PFSK-1 (cell line): ENCODE measurements at regions not wholly inside any gene's neighbourhood (a gene's known extent, or its start where the extent isn't known, plus 50 kb on each side); places are given as distances from the start of the nearest gene placed in this dataset.

Source experiments
- FOXP2 ChIP-seq: optimal IDR thresholded peaks from 2 replicates; pipeline ENCODE3; 2011; ENCODE audit warnings: borderline replicate concordance, control low read depth, inconsistent platforms; ENCODE audit not compliant: insufficient read depth; ENCODE audit errors: extremely low read length, extremely low read depth
- POLR2AphosphoS5 ChIP-seq: IDR thresholded peaks from 2 replicates; pipeline ENCODE4 v1.6.1; 2012; ENCODE audit warnings: low read depth, mild to moderate bottlenecking, control low read depth, low read length, moderate library complexity
- REST ChIP-seq, 2 experiments: IDR thresholded peaks; 2 replicates each; pipeline versions ENCODE4 v1.6.1 to v1.8.0; 2011 to 2012; ENCODE audit warnings: low read depth in 2 of 2, low read length in 2 of 2, control low read depth in 1 of 2, inconsistent platforms in 1 of 2, mild to moderate bottlenecking in 1 of 2, moderate library complexity in 1 of 2; ENCODE audit not compliant: insufficient read depth in 1 of 2
- SIN3A ChIP-seq: IDR thresholded peaks from 2 replicates; pipeline ENCODE4 v1.6.1; 2012; ENCODE audit warnings: mild to moderate bottlenecking, low read length, moderate library complexity, borderline replicate concordance; ENCODE audit not compliant: insufficient read depth
- TAF1 ChIP-seq: IDR thresholded peaks from 2 replicates; pipeline ENCODE4 v1.6.1; 2012; ENCODE audit warnings: low read length, control low read depth, borderline replicate concordance; ENCODE audit not compliant: insufficient read depth

DNA sequence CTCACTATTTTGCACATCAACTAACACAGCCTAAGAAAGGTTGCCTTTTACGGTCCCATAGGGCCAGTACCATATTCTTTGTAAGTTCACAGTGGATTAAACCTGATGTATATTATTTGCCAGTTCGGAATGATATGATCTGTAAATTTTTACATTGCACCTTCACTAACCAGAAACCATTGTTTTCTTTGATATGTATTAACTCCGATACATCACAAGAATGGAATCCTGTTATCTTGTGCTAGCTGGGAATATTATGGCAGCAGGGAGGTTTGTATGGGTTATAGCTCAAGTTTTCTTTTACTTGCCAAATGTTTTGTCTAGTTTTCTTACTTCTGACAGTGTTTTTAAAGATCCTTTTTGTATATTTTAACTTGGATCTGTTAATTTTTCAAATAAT is 51.4 kb upstream of the S1PR1 start:
- no peak for TF ChIP-seq FOXP2
- TF ChIP-seq REST (IDR thresholded peaks at IDR 0.05; ENCODE audit: insufficient read depth in 1 of 2, low read depth in 2 of 2, low read length in 2 of 2): no peak
- TF ChIP-seq TAF1: no peak
- TF ChIP-seq SIN3A: no peak
- TF ChIP-seq POLR2AphosphoS5: no peak

GRCh38 chr1:101183388-101183699 is 53.5 kb upstream of the S1PR1 start:
- no peak for TF ChIP-seq SIN3A
- TF ChIP-seq FOXP2: no peak

DNA sequence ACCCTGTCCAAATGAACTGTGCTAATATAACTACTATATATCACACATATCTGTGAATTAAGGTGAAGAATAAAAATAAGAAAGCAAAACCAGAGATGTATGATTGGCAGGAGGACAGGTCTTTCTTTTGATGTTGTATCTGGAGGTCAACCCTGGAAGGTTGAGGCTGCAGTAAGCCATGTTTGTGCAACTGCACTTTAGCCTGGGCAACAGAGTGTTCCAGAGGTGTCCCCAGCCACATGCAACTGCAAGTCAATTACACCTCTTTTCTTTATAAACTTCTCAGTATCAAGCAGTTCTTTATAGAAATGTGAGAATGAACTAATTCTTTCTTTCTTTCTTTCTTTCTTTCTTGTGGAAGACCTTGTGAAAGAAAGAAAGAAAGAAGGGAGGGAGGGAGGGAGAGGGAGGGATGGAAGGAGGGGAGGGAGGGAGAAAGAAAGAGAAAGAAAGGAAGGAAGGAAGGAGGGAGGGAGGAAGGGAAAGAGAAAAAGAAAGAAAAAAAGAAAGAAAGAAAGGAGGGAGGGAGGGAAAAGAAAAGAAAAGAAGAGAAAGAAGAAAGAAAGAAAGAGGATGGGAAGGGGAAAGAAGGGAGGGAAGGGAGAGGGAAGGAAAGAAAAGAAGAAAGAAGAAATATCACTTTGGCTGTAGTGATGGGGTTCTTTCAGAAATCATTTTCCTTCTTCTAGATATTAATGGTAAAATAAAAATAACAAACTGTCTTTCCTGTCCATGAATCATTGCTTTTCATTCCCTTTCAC is 54.0 kb upstream of the S1PR1 start:
- TF ChIP-seq POLR2AphosphoS5 (no peak), REST (IDR thresholded peaks at IDR 0.05; ENCODE audit: insufficient read depth in 1 of 2, low read depth in 2 of 2, low read length in 2 of 2) (no peak), FOXP2 (no peak), TAF1 (no peak), SIN3A (no peak)

DNA sequence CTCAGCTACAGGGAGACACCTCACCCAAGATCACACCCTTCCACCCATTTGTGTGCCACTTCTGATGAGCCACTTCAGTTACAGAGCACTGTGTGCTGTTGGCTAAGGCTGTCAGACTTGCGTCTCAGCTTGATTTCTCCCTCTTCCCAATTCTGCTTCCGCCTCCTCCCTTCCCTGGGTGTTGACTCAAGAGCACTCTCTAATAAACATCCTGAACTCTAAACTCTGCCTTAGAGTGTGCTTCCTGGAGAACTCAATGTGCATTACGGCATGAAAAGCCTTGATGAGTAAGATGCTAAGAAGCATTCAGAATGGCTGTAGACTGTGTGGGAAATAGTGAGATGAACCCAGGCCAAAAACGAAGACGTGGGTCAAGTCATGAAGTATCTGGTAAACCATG is 54.9 kb upstream of the S1PR1 start:
- TF ChIP-seq TAF1: no peak
- no peak for TF ChIP-seq SIN3A
- 0 out of 4 replicates have a peak, but pooled peaks of 1 of the 2 experiments have one; percentile 8 for TF ChIP-seq REST (IDR thresholded peaks at IDR 0.05; ENCODE audit: insufficient read depth in 1 of 2, low read depth in 2 of 2, low read length in 2 of 2)
- TF ChIP-seq FOXP2: peak; percentile 79

GRCh38 chr1:101178688-101179491 is 57.9 kb upstream of the S1PR1 start:
- TF ChIP-seq FOXP2: no peak
- no peak for TF ChIP-seq SIN3A
- no peak for TF ChIP-seq TAF1
- no peak for TF ChIP-seq POLR2AphosphoS5
- TF ChIP-seq REST (IDR thresholded peaks at IDR 0.05; ENCODE audit: insufficient read depth in 1 of 2, low read depth in 2 of 2, low read length in 2 of 2): no peak
